GM12878 (cell line): ENCODE measurements at regions not wholly inside any gene's neighbourhood (a gene's known extent, or its start where the extent isn't known, plus 50 kb on each side); places are given as distances from the start of the nearest gene placed in this dataset.
A peak's percentile ranks its signal among the peaks of the same experiment; 100 is the strongest.

Experiments used
- ATAC-seq: fragments of 200-7000 bp; cut with Tn5 transposase; 3 replicates; pipeline ENCODE4 v1.9.1; 2020; ENCODE audit warnings: mild to moderate bottlenecking, moderate library complexity
- BruUV-seq: library from RNA; stranded (reverse); fragments of 400-500 nt; replicated peaks from 2 replicates; lab custom pipeline; 2021; lab: Mats Ljungman, UMichigan
- CTCF ChIA-PET: fragments of 300-600 bp; sonication (Branson Sonifier 250); formaldehyde crosslinking; extraction: SDS; loops from one replicate; lab custom pipeline; 2021; ENCODE audit warnings: inconsistent platforms; lab: Yijun Ruan, JAX
- POLR2A ChIA-PET: fragments of 350-600 bp; formaldehyde crosslinking; extraction: SDS; loops from one replicate; lab custom pipeline; 2021; ENCODE audit warnings: inconsistent platforms; lab: Charles Lee
- RAD21 ChIA-PET: fragments of 300-600 bp; sonication (Branson Sonifier 250); formaldehyde crosslinking; loops from one replicate; lab custom pipeline; 2023; ENCODE audit warnings: antibody characterized with exemption; ENCODE audit not compliant: unreplicated experiment; lab: Charles Lee
- SMC1A ChIA-PET: fragments of 300-600 bp; sonication (Branson Sonifier 250); formaldehyde crosslinking; loops from one replicate; lab custom pipeline; 2023; ENCODE audit not compliant: unreplicated experiment, uncharacterized antibody; lab: Charles Lee
- DNase-seq: peaks from one replicate; pipeline ENCODE4 v3.0.0-alpha.2; 2011; ENCODE audit warnings: low read depth, low spot score
- FAIRE-seq: peaks from 3 replicates; lab custom pipeline; 2011; peaks lifted over from hg19 to GRCh38; lab: Jason Lieb, UNC
- H2AFZ ChIP-seq: 2 replicates; pipeline ENCODE4 v1.6.0; 2011; ENCODE audit warnings: low read depth, low read length, control low read depth; ENCODE audit not compliant: control insufficient read depth
- H3K27ac ChIP-seq: 2 replicates; pipeline ENCODE4 v1.5.1; 2011; ENCODE audit warnings: control low read depth; ENCODE audit not compliant: control insufficient read depth, insufficient read depth
- H3K27me3 ChIP-seq, 2 experiments: replicated peaks in 1 of 2; 2 replicates each; pipeline versions ENCODE4 v1.6.0 to v1.6.1; 2011; ENCODE audit warnings: low read length in 1 of 2; ENCODE audit not compliant: control insufficient read depth in 2 of 2, insufficient read depth in 2 of 2
- H3K36me3 ChIP-seq, 2 experiments: 2 replicates each; pipeline ENCODE4 v1.5.1; 2011; ENCODE audit warnings: low read length in 1 of 2; ENCODE audit not compliant: control insufficient read depth in 2 of 2, insufficient read depth in 2 of 2
- H3K4me1 ChIP-seq: 2 replicates; pipeline ENCODE4 v1.6.1; 2011; ENCODE audit warnings: mild to moderate bottlenecking, low read length, moderate library complexity, mixed read lengths; ENCODE audit not compliant: control insufficient read depth, insufficient read depth
- H3K4me2 ChIP-seq: 2 replicates; pipeline ENCODE4 v1.6.0; 2011; ENCODE audit warnings: control low read depth; ENCODE audit not compliant: control insufficient read depth, insufficient read depth
- H3K4me3 ChIP-seq: fragments of 200-600 bp; sonication (generic); 2 replicates; pipeline ENCODE4 v1.5.1; 2016
- H3K79me2 ChIP-seq: 2 replicates; pipeline ENCODE4 v1.6.0; 2011; ENCODE audit warnings: low read length; ENCODE audit not compliant: control insufficient read depth, insufficient read depth
- H3K9ac ChIP-seq: 2 replicates; pipeline ENCODE4 v1.8.0; 2011; ENCODE audit warnings: low read length, control low read depth, mixed read lengths; ENCODE audit not compliant: control insufficient read depth, insufficient read depth
- H3K9me3 ChIP-seq: replicated peaks from 3 replicates; pipeline ENCODE4 v1.5.1; 2011; ENCODE audit warnings: mild to moderate bottlenecking, low read length; ENCODE audit not compliant: control insufficient read depth, insufficient read depth
- H4K20me1 ChIP-seq: 2 replicates; pipeline ENCODE4 v1.6.0; 2011; ENCODE audit not compliant: control insufficient read depth, insufficient read depth
- ATF7 ChIP-seq: fragments of 450-650 bp; IDR thresholded peaks from 2 replicates; pipeline ENCODE4 v1.6.1; 2016; ENCODE audit warnings: low read depth, mild to moderate bottlenecking
- BCL11A ChIP-seq: IDR thresholded peaks from 2 replicates; pipeline ENCODE4 v1.6.1; 2011; ENCODE audit warnings: low read depth, low read length
- IKZF1 ChIP-seq: fragments of 450-650 bp; conservative IDR thresholded peaks from 2 replicates; pipeline ENCODE4 v1.6.1; 2017; ENCODE audit warnings: antibody characterized with exemption, mild to moderate bottlenecking
- MEF2A ChIP-seq: IDR thresholded peaks from 2 replicates; pipeline ENCODE4 v1.6.1; 2011; ENCODE audit warnings: low read depth, mild to moderate bottlenecking, low read length, moderate library complexity; ENCODE audit not compliant: insufficient read depth
- MTA3 ChIP-seq: IDR thresholded peaks from 2 replicates; pipeline ENCODE4 v1.6.1; 2012; ENCODE audit warnings: low read length, inconsistent platforms, borderline replicate concordance
- NRF1 ChIP-seq: conservative IDR thresholded peaks from 2 replicates; pipeline ENCODE4 v1.6.1; 2011; ENCODE audit warnings: mild to moderate bottlenecking, low read depth, low read length, improper control_type of control experiment
- PAX5 ChIP-seq: IDR thresholded peaks from 2 replicates; pipeline ENCODE4 v1.6.1; 2011; ENCODE audit warnings: low read depth, low read length, borderline replicate concordance
- PKNOX1 ChIP-seq: fragments of 450-650 bp; IDR thresholded peaks from 2 replicates; pipeline ENCODE4 v1.6.1; 2016; ENCODE audit warnings: mild to moderate bottlenecking
- RBBP5 ChIP-seq: fragments of 200-600 bp; sonication (generic); conservative IDR thresholded peaks from 2 replicates; pipeline ENCODE4 v1.6.1; 2016
- STAT3 ChIP-seq: IDR thresholded peaks from 2 replicates; pipeline ENCODE4 v1.6.1; 2011; ENCODE audit warnings: low read depth, low read length, improper control_type of control experiment
- YY1 ChIP-seq: IDR thresholded peaks from 2 replicates; pipeline ENCODE4 v1.6.1; 2011; ENCODE audit warnings: low read depth, mild to moderate bottlenecking, low read length
- ZBTB11 ChIP-seq: fragments of 450-650 bp; formaldehyde crosslinking; IDR thresholded peaks from 2 replicates; pipeline ENCODE4 v1.5.0; 2022; ENCODE audit warnings: mild to moderate bottlenecking, missing genetic modification characterization
- WGBS: methylation state at CpG from one replicate; pipeline ENCODE4 v1.1.6; 2016; ENCODE audit warnings: low lambda C conversion rate; ENCODE audit not compliant: insufficient replicate concordance, insufficient coverage; ENCODE audit errors: missing lambda C conversion rate; 5-methylcytosine and 5-hydroxymethylcytosine counted together
- in situ Hi-C: fragments of 300-500 bp; cut with MboI; formaldehyde crosslinking; loops from 9 replicates; pipeline ENCODE4 v1.14.3; 2018; ENCODE audit warnings: mixed read lengths
- intact Hi-C: fragments of 100-400 bp; cut with micrococcal nuclease; formaldehyde crosslinking; loops from one replicate; pipeline ENCODE4 v1.14.2; 2022; ENCODE audit not compliant: unreplicated experiment

- TF ChIP-seq PAX5 (no peak), STAT3 (no peak), IKZF1 (no peak)
Measured at GRCh38 chr5:107154593-107154992, 516.1 kb downstream of the EFNA5 start (continued).

- Histone ChIP-seq H3K27ac (no peak overlapping the region), H3K27me3 (no peaks in the 10 kb centered on the region), H3K9ac (no peak overlapping the region), H3K36me3 (no peaks in the 10 kb centered on the region), H3K9me3 (no peaks in the 10 kb centered on the region; the same call in 2 of the 3 replicates), H3K79me2 (no peaks in the 10 kb centered on the region), H3K4me3 (no peak overlapping the region), H2AFZ (no peak overlapping the region), H3K4me1 (no peaks in the 10 kb centered on the region), H3K4me2 (no peak overlapping the region), H4K20me1 (no peaks in the 10 kb centered on the region)
- ChIA-PET POLR2A (no interaction called here), CTCF (no interaction called here), SMC1A (no interaction called here), RAD21 (no interaction called here)
- no TSS peak for BruUV-seq
- ATAC-seq (no peak), DNase-seq (no peak), FAIRE-seq (no peak)
- intact Hi-C loops = no loop called here
- in situ Hi-C loops = no loop called here
- 20% methylated on average over 2 of the region's 2 CpGs for WGBS
- TF ChIP-seq MEF2A = no peak
- TF ChIP-seq YY1 = no peak
Measured at GRCh38 chr5:107153283-107153682, 517.5 kb downstream of the EFNA5 start.

GRCh38 chr5:107149243-107150005, 521.3 kb downstream of the EFNA5 start:
- WGBS = 0% methylated on average over 3 of the region's 3 CpGs
- BruUV-seq = no TSS peak
- Histone ChIP-seq H3K4me1 (no peaks in the 10 kb centered on the region), H3K27ac (no peak overlapping the region), H3K36me3 (no peaks in the 10 kb centered on the region), H3K9ac (no peak overlapping the region), H3K9me3 (no peaks in the 10 kb centered on the region), H4K20me1 (no peaks in the 10 kb centered on the region), H3K79me2 (no peaks in the 10 kb centered on the region), H2AFZ (no peak overlapping the region), H3K27me3 (no peaks in the 10 kb centered on the region), H3K4me2 (no peak overlapping the region), H3K4me3 (no peak overlapping the region)
- peak; percentile 95 for ATAC-seq
- RAD21 ChIA-PET = no interaction called here
- SMC1A ChIA-PET = interaction anchor here (1.0 to 2.0 kb wide), 4 partner anchors 98 to 423 kb away, joined by 3 to 6 read pairs (median 3); no protein-coding TSS in a partner anchor
- peak; percentile 23 for DNase-seq
- CTCF ChIA-PET = interaction anchor here (0.5 kb wide), 1 partner anchor 11 kb away, joined by 5 read pairs; no protein-coding TSS in a partner anchor
- in situ Hi-C loops = no loop called here
- POLR2A ChIA-PET = no interaction called here
- FAIRE-seq = no peak
- intact Hi-C loops = no loop called here
- 0 out of 2 replicates have a peak, but pooled peaks have one; percentile 15 for TF ChIP-seq ATF7
- no peak for TF ChIP-seq NRF1
- no peak for TF ChIP-seq MTA3
- peak; percentile 49; the same call in 1 of the 2 replicates for TF ChIP-seq BCL11A
- no peak for TF ChIP-seq RBBP5
- TF ChIP-seq PKNOX1 = no peak
- no peak for TF ChIP-seq ZBTB11
